Nucleus accumbens (tissue), 56 donors: ENCODE measurements at regions not wholly inside any gene's neighbourhood (a gene's known extent, or its start where the extent isn't known, plus 50 kb on each side); places are given as distances from the start of the nearest gene placed in this dataset.
"Not testable (repeated sequence)": the region's sequence is repeated elsewhere in the genome, so short reads cannot be mapped to it uniquely, and the experiment has no call there.

ENCODE experiments used
- DNase-seq, 56 donors: peaks; one replicate each; lab custom pipeline; 2025; lab: John Stamatoyannopoulos, UW

- DNase-seq = not testable (repeated sequence)
Measured at GRCh38 chr2:145745387-145745721, 1225.4 kb upstream of the ZEB2 start.

- DNase-seq = no peak
Measured at GRCh38 chr2:145744541-145745386, 1224.8 kb upstream of the ZEB2 start.

GRCh38 chr2:145743011-145743410 lies 1223.1 kb upstream of the ZEB2 start:
- DNase-seq = no peak

DNA sequence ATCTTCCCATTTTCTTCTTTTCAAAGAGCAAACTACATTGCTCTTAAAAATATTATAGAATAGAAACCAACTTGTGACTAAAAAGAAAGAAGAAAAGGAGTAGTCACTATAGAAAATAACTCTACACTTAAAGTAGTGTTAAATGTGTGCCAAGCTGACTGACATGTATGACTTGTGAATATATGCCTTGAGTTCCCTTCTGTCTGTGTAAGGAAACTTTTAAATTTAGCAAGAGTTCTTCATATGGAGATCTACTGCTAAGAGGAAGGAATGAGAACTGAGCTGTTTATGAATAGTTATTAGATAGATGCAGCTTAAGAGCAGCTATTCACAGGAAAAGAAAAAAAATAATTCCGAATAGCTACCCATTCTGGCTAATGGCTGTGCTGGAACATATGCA lies 1221.7 kb upstream of the ZEB2 start:
- no peak for DNase-seq

DNA sequence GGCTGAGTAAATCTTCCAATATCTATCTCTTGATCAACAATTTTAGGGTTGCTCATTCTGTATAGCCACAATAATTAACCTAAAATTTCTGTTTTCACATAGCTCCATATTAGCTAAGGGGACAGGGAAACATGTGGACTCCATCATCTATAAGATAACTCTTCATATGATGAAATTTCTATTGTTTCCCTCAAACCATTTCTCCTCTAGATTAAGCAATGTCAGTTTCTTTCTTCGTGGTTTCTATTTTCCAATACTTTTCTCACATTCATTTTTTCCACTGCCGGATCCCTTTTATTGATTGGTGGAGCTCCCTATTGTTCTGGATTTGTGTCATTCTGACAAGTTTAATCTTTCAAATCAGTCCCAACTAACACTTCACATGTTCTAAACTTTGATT lies 1221.3 kb upstream of the ZEB2 start:
- no peak for DNase-seq

DNA sequence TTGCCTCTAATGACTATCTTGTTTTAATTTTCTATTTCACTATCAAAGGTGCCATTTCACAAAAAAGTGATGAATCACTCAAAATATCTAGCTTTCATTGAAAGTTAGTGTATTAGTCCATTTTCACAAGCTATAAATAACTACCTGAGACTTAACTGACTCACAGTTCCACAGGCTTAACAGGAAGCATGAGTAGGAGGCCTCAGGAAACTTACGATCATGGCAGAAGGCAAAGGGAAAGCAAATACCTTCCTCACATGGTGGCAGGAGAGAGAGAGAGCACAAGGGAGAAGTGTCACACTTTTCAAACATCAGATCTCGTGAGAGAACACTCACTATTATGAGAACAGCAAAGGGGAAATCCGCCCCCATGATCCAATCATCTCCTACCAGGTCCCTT lies 1220.4 kb upstream of the ZEB2 start:
- DNase-seq = no peak

DNA sequence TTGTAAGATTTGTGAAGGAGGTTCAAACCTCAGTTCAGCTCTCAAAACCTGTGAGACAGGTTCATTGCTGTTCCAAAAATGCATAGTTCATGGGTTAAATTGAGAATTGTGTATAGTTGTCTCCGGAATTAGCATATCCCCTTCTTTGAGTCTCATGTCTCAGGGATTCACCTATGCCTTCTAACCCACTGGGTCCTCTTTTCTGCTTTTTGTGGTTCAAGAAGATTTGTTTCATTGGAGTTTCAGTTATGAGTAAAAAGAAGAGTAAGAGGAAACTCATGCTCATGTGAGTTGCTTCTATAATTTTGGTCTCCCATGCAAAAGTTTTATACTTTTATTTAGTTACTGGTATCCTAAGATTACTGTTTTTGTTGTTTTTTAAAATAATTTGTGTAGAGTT lies 1219.8 kb upstream of the ZEB2 start:
- DNase-seq = no peak

DNA sequence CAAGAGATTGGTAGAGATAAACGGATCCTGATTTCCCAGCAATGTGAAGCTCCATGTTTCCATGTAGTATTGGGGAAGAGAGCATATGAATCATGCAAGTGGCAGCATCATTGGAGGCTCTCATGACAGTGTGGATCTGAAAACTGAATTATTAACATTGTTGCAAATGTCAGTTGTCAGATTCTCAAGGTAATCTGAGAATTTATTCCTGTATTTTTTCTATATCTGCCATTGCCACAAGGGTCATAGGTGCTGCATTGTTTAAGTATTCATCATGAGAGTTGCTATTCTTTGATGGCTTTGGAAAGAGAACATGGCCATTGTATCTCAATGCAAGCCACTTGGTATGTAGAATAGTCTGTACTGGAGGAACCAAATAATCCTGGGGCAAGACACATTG lies 1217.0 kb upstream of the ZEB2 start:
- no peak for DNase-seq

GRCh38 chr2:145731467-145731866 lies 1211.5 kb upstream of the ZEB2 start:
- DNase-seq = no peak

- no peak for DNase-seq
Measured at GRCh38 chr2:145729993-145730770, 1210.3 kb upstream of the ZEB2 start.

GRCh38 chr2:145729481-145729880 lies 1209.6 kb upstream of the ZEB2 start:
- DNase-seq = no peak

DNA sequence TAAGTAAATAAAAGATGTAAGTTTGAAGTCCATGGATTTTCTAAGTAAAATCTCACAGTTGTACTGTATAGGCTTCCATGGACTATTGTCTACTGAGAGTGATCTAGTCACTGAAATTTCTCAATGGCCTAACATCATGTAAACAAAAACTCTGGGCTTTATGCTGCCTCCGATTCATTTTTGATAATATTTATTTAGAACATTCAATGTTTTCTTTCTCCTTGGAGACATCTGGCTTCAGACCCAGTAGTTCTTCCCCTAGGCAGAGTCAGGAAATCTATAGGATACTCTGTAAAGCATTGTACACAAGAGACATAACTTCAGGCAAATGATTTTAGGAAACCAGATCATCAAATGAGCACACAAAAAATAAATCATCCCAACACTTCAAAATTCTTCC lies 1208.6 kb upstream of the ZEB2 start:
- no peak for DNase-seq

GRCh38 chr2:145725876-145726275 lies 1206.0 kb upstream of the ZEB2 start:
- DNase-seq = no peak

- no peak for DNase-seq
Measured at GRCh38 chr2:145724311-145724898, 1204.5 kb upstream of the ZEB2 start.

DNA sequence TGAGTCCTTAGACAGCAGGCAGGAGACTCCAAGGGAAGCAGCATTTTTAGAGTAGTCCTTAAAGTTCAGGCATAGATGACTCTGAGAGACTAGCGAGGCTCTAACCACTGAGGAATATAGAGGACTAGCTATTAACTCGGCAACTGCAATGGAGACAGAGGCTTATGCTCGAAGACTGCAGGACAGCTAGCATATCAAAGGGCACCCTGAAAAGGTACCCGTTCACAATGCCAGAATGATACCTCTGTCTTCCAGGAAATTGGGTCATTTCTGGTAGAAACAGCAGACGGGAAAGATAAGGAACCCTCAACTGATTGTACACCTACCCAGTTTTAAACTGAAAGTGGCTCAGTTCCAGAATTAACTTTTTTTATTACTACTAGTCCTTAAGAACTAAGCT lies 1204.0 kb upstream of the ZEB2 start:
- DNase-seq = no peak

- DNase-seq = no peak
Measured at GRCh38 chr2:145721681-145722080, 1201.8 kb upstream of the ZEB2 start.

DNA sequence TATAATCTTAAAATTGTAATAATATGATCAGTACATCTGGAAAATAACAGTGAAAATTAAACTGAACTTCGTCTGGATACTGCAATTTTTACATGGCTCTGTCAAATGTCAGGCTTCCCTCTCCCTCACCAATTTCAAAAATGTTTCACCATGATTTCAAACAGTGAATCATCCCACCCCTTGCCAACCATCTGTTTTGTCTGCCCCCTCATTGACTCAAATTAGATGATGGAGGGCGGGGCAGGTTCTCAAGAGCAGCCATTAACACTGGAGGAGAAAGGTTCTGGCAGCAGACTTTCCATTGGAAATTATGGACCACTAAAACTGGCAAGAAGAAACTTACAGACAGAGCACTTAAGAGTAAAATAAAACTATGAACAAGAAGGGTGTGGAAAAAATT lies 1195.7 kb upstream of the ZEB2 start:
- no peak for DNase-seq

- DNase-seq = no peak
Measured at GRCh38 chr2:145710303-145710702, 1190.4 kb upstream of the ZEB2 start.

GRCh38 chr2:145702305-145702704 lies 1182.4 kb upstream of the ZEB2 start:
- DNase-seq = no peak

GRCh38 chr2:145692971-145693478 lies 1173.1 kb upstream of the ZEB2 start:
- peak in 1 of 56 donors; percentile 14 for DNase-seq

DNA sequence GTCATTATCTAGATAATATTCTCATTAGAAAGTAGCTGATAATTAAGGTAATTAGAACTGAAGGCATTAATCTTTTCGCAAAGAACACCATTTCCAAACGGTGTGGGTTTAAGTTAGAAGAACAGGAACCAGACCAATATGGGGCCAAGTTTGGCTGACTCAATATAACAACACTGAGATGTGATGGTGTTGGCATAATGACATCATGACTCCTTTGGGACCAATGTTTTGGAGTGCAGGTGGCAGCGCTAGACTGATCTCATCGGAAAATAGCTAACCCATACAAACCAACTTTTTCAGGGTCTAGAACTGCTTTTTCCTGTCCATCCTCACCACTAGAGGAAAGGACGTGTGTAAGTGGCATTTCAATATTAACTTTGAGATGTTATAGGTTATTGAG lies 1171.7 kb upstream of the ZEB2 start:
- DNase-seq = no peak
